LNCAP (cell line): ENCODE measurements at regions not wholly inside any gene's neighbourhood (a gene's known extent, or its start where the extent isn't known, plus 50 kb on each side); places are given as distances from the start of the nearest gene placed in this dataset.

ENCODE experiments used
- CTCF ChIP-seq: fragments of 450-650 bp; IDR thresholded peaks from 2 replicates; pipeline ENCODE4 v1.5.1; 2017; ENCODE audit warnings: mild to moderate bottlenecking

DNA sequence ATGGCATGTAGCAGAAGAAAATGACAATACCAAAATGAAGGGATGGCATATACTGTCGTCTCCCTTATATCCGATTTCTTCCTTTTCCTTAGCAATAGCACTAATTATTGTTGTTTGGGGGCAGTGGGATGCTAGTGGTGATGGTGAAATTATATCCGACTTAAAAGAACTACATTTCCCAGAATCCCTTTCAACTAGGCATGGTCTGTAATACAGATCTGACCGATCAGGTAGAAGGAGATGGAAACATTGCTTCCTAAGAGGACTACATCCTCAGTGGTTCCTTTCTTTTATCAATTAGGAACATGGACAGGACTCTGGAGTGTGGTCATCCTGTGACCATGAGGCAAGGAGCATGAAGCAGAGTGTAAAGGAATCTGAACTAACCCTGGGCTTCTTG is 532.6 kb downstream of the CBLN4 start:
- TF ChIP-seq CTCF = no peak

GRCh38 chr20:55471052-55472006 is 534.0 kb downstream of the CBLN4 start:
- TF ChIP-seq CTCF = no peak

- no peak for TF ChIP-seq CTCF
Observed at GRCh38 chr20:55469074-55469473, 536.2 kb downstream of the CBLN4 start.

- no peak for TF ChIP-seq CTCF
Observed at GRCh38 chr20:55461519-55461918, 543.8 kb downstream of the CBLN4 start.

- TF ChIP-seq CTCF = no peak
Observed at GRCh38 chr20:55456316-55456940, 548.9 kb downstream of the CBLN4 start.

- no peak for TF ChIP-seq CTCF
Observed at GRCh38 chr20:55449091-55449490, 556.2 kb downstream of the CBLN4 start.

DNA sequence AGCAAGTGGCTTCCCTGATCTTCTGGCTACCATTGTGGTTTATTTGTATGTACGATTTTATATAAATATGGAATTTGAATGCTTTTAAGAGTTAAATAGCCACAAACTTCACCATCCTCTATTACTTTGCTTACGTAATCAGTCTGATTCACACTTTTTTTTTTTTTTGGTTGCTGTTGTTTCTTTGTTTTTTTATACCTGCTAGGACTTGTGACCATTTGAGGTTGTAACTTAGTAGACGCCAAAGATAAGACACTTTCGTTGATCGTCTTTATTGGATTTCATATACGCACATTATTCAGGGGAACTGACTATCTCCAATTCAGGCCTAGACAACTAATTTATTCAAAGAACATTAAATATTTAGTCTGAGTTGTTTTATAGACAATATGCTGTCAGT is 559.0 kb downstream of the CBLN4 start:
- TF ChIP-seq CTCF = no peak
